SK-N-MC (cell line): ENCODE measurements at regions not wholly inside any gene's neighbourhood (a gene's known extent, or its start where the extent isn't known, plus 50 kb on each side); places are given as distances from the start of the nearest gene placed in this dataset.

Experiments
- EZH2 ChIP-seq: fragments of 200-600 bp; sonication (generic); IDR thresholded peaks from one replicate; pipeline ENCODE4 v1.6.1; 2017; ENCODE audit warnings: antibody characterized with exemption
- POLR2AphosphoS5 ChIP-seq: IDR thresholded peaks from 2 replicates; pipeline ENCODE4 v1.6.1; 2012; ENCODE audit warnings: mild to moderate bottlenecking, low read depth, low read length, borderline replicate concordance

DNA sequence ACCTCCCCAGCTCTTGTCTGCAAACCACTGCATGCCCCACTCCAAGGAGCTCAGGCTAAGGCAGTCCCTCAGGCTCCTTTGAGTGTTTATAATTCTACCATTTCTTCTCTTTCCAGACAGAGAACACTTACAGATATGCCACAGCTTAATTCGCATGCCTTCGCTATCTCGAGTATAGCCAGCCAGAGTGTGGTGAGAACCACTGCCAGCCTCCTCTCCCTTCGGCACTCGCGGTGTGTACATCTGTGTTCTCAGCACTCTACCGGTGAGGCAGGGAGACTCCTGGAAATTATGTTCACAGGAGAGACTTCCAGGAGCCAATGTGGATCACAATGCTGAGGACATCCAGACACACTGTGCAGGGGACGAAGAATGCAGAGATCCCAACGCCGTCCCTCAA is 143.7 kb upstream of the IRX1 start:
- TF ChIP-seq EZH2 (no peak), POLR2AphosphoS5 (no peak)
